ENCODE measurements at regions not wholly inside any gene's neighbourhood (a gene's known extent, or its start where the extent isn't known, plus 50 kb on each side); places are given as distances from the start of the nearest gene placed in this dataset.

- Histone ChIP-seq H2BK12ac (ENCODE audit: low read length) (no peak overlapping the region), H3K36me3 (replicated peaks in 1 of 2; ENCODE audit: control insufficient read depth in 2 of 2, insufficient read depth in 2 of 2, low read length in 2 of 2) (no peaks in the 10 kb centered on the region), H3K4ac (ENCODE audit: low read length) (no peak overlapping the region), H3K14ac (ENCODE audit: low read length) (no peak overlapping the region), H2BK15ac (ENCODE audit: low read length) (no peak overlapping the region), H4K91ac (ENCODE audit: low read depth, low read length, poor library complexity) (no peak overlapping the region), H3K9me3 (replicated peaks in 1 of 2; ENCODE audit: control insufficient read depth in 2 of 2, insufficient read depth in 1 of 2, low read depth in 1 of 2, low read length in 2 of 2) (no peaks in the 10 kb centered on the region), H3K9ac (ENCODE audit: low read depth, low read length, poor library complexity) (no peak overlapping the region), H3K4me1 (ENCODE audit: control insufficient read depth in 2 of 2, insufficient read depth in 1 of 2, low read depth in 1 of 2, low read length in 2 of 2) (peaks cover 0 to 6% of the 10 kb centered on the region in 2 donors), H2AFZ (ENCODE audit: low read length) (no peak overlapping the region), H3K18ac (ENCODE audit: low read length) (peak overlapping the region; percentile 84), H2BK5ac (ENCODE audit: low read length) (no peak overlapping the region), H2AK5ac (ENCODE audit: low read depth, low read length) (no peak overlapping the region), H3K27me3 (ENCODE audit: control insufficient read depth in 3 of 3, insufficient read depth in 3 of 3, low read depth in 1 of 3, low read length in 3 of 3) (no peaks in the 10 kb centered on the region), H3K27ac (replicated peaks; ENCODE audit: low read length) (no peak overlapping the region), H2BK120ac (ENCODE audit: low read depth, low read length) (no peak overlapping the region), H4K8ac (ENCODE audit: low read depth, low read length) (no peak overlapping the region), H3K23ac (ENCODE audit: low read depth, low read length, poor library complexity) (no peak overlapping the region), H3K4me2 (ENCODE audit: insufficient read depth, low read length, poor library complexity, severe bottlenecking) (no peak overlapping the region), H3K79me1 (ENCODE audit: low read depth, low read length) (no peaks in the 10 kb centered on the region), H3K4me3 (ENCODE audit: low read length in 2 of 2) (no peak overlapping the region)
- WGBS, 2 donors (ENCODE audit: extremely low coverage in 2 of 2, insufficient read length in 2 of 2, insufficient replicate concordance in 1 of 2) = no CpG with 5 or more reads among the region's 3 CpGs
- DNase-seq (ENCODE audit: low spot score) = no peak
Measured at GRCh38 chr12:126258190-126258589, 1193.0 kb downstream of the AACS start.

GRCh38 chr12:126262829-126263228, 1197.6 kb downstream of the AACS start:
- Histone ChIP-seq H3K23ac (ENCODE audit: low read depth, low read length, poor library complexity) (no peak overlapping the region), H3K9ac (ENCODE audit: low read depth, low read length, poor library complexity) (no peak overlapping the region), H2AK5ac (ENCODE audit: low read depth, low read length) (no peak overlapping the region), H3K27me3 (ENCODE audit: control insufficient read depth in 3 of 3, insufficient read depth in 3 of 3, low read depth in 1 of 3, low read length in 3 of 3) (no peaks in the 10 kb centered on the region), H2BK15ac (ENCODE audit: low read length) (no peak overlapping the region), H3K79me1 (ENCODE audit: low read depth, low read length) (no peaks in the 10 kb centered on the region), H3K36me3 (replicated peaks in 1 of 2; ENCODE audit: control insufficient read depth in 2 of 2, insufficient read depth in 2 of 2, low read length in 2 of 2) (no peaks in the 10 kb centered on the region), H3K14ac (ENCODE audit: low read length) (no peak overlapping the region), H4K91ac (ENCODE audit: low read depth, low read length, poor library complexity) (no peak overlapping the region), H4K8ac (ENCODE audit: low read depth, low read length) (no peak overlapping the region), H3K4me2 (ENCODE audit: insufficient read depth, low read length, poor library complexity, severe bottlenecking) (no peak overlapping the region), H2AFZ (ENCODE audit: low read length) (no peak overlapping the region), H3K18ac (ENCODE audit: low read length) (peak overlapping the region; percentile 16), H3K4me1 (ENCODE audit: control insufficient read depth in 2 of 2, insufficient read depth in 1 of 2, low read depth in 1 of 2, low read length in 2 of 2) (peaks cover 0 to 6% of the 10 kb centered on the region in 2 donors), H2BK12ac (ENCODE audit: low read length) (no peak overlapping the region), H2BK120ac (ENCODE audit: low read depth, low read length) (no peak overlapping the region), H3K9me3 (replicated peaks in 1 of 2; ENCODE audit: control insufficient read depth in 2 of 2, insufficient read depth in 1 of 2, low read depth in 1 of 2, low read length in 2 of 2) (no peaks in the 10 kb centered on the region), H3K27ac (replicated peaks; ENCODE audit: low read length) (no peak overlapping the region), H3K4ac (ENCODE audit: low read length) (no peak overlapping the region), H3K4me3 (ENCODE audit: low read length in 2 of 2) (no peak overlapping the region), H2BK5ac (ENCODE audit: low read length) (no peak overlapping the region)
- no CpG with 5 or more reads among the region's 5 CpGs for WGBS, 2 donors (ENCODE audit: extremely low coverage in 2 of 2, insufficient read length in 2 of 2, insufficient replicate concordance in 1 of 2)
- no peak for DNase-seq (ENCODE audit: low spot score)

GRCh38 chr12:126268222-126268621, 1203.0 kb downstream of the AACS start:
- Histone ChIP-seq H3K27ac (replicated peaks; ENCODE audit: low read length) (no peak overlapping the region), H3K18ac (ENCODE audit: low read length) (no peak overlapping the region), H3K4me3 (ENCODE audit: low read length in 2 of 2) (no peak overlapping the region), H3K79me1 (ENCODE audit: low read depth, low read length) (no peaks in the 10 kb centered on the region), H2BK5ac (ENCODE audit: low read length) (no peak overlapping the region), H3K27me3 (ENCODE audit: control insufficient read depth in 3 of 3, insufficient read depth in 3 of 3, low read depth in 1 of 3, low read length in 3 of 3) (no peaks in the 10 kb centered on the region), H3K9me3 (replicated peaks in 1 of 2; ENCODE audit: control insufficient read depth in 2 of 2, insufficient read depth in 1 of 2, low read depth in 1 of 2, low read length in 2 of 2) (peaks cover 0 to 2% of the 10 kb centered on the region in 2 donors), H4K8ac (ENCODE audit: low read depth, low read length) (no peak overlapping the region), H3K9ac (ENCODE audit: low read depth, low read length, poor library complexity) (no peak overlapping the region), H3K14ac (ENCODE audit: low read length) (no peak overlapping the region), H2AK5ac (ENCODE audit: low read depth, low read length) (no peak overlapping the region), H2AFZ (ENCODE audit: low read length) (no peak overlapping the region), H3K36me3 (replicated peaks in 1 of 2; ENCODE audit: control insufficient read depth in 2 of 2, insufficient read depth in 2 of 2, low read length in 2 of 2) (no peaks in the 10 kb centered on the region), H3K4ac (ENCODE audit: low read length) (no peak overlapping the region), H2BK120ac (ENCODE audit: low read depth, low read length) (no peak overlapping the region), H3K4me1 (ENCODE audit: control insufficient read depth in 2 of 2, insufficient read depth in 1 of 2, low read depth in 1 of 2, low read length in 2 of 2) (no peaks in the 10 kb centered on the region), H3K23ac (ENCODE audit: low read depth, low read length, poor library complexity) (no peak overlapping the region), H3K4me2 (ENCODE audit: insufficient read depth, low read length, poor library complexity, severe bottlenecking) (no peak overlapping the region), H4K91ac (ENCODE audit: low read depth, low read length, poor library complexity) (no peak overlapping the region), H2BK12ac (ENCODE audit: low read length) (no peak overlapping the region), H2BK15ac (ENCODE audit: low read length) (no peak overlapping the region)
- no CpG with 5 or more reads among the region's 4 CpGs for WGBS, 2 donors (ENCODE audit: extremely low coverage in 2 of 2, insufficient read length in 2 of 2, insufficient replicate concordance in 1 of 2)
- no peak for DNase-seq (ENCODE audit: low spot score)

GRCh38 chr12:126271159-126271558, 1205.9 kb downstream of the AACS start:
- Histone ChIP-seq H3K9me3 (replicated peaks in 1 of 2; ENCODE audit: control insufficient read depth in 2 of 2, insufficient read depth in 1 of 2, low read depth in 1 of 2, low read length in 2 of 2) (peaks cover 0 to 2% of the 10 kb centered on the region in 2 donors), H3K9ac (ENCODE audit: low read depth, low read length, poor library complexity) (peak overlapping the region; percentile 3)
- WGBS, 2 donors (ENCODE audit: extremely low coverage in 2 of 2, insufficient read length in 2 of 2, insufficient replicate concordance in 1 of 2) = no CpG with 5 or more reads among the region's 3 CpGs

More at GRCh38 chr12:126271159-126271558, 1205.9 kb downstream of the AACS start:
- Histone ChIP-seq H3K79me1 (ENCODE audit: low read depth, low read length) (no peaks in the 10 kb centered on the region), H2AK5ac (ENCODE audit: low read depth, low read length) (no peak overlapping the region), H3K18ac (ENCODE audit: low read length) (no peak overlapping the region), H4K91ac (ENCODE audit: low read depth, low read length, poor library complexity) (no peak overlapping the region), H3K4me2 (ENCODE audit: insufficient read depth, low read length, poor library complexity, severe bottlenecking) (no peak overlapping the region), H2BK5ac (ENCODE audit: low read length) (no peak overlapping the region), H3K23ac (ENCODE audit: low read depth, low read length, poor library complexity) (no peak overlapping the region), H3K4me3 (ENCODE audit: low read length in 2 of 2) (no peak overlapping the region), H3K4me1 (ENCODE audit: control insufficient read depth in 2 of 2, insufficient read depth in 1 of 2, low read depth in 1 of 2, low read length in 2 of 2) (no peaks in the 10 kb centered on the region), H3K36me3 (replicated peaks in 1 of 2; ENCODE audit: control insufficient read depth in 2 of 2, insufficient read depth in 2 of 2, low read length in 2 of 2) (no peaks in the 10 kb centered on the region), H3K27ac (replicated peaks; ENCODE audit: low read length) (no peak overlapping the region), H2BK15ac (ENCODE audit: low read length) (no peak overlapping the region), H4K8ac (ENCODE audit: low read depth, low read length) (no peak overlapping the region), H2BK12ac (ENCODE audit: low read length) (no peak overlapping the region), H2BK120ac (ENCODE audit: low read depth, low read length) (no peak overlapping the region), H3K4ac (ENCODE audit: low read length) (no peak overlapping the region), H2AFZ (ENCODE audit: low read length) (no peak overlapping the region), H3K14ac (ENCODE audit: low read length) (no peak overlapping the region), H3K27me3 (ENCODE audit: control insufficient read depth in 3 of 3, insufficient read depth in 3 of 3, low read depth in 1 of 3, low read length in 3 of 3) (no peaks in the 10 kb centered on the region)
- no peak for DNase-seq (ENCODE audit: low spot score)
